IPS DF 6.9 (cell line): ENCODE measurements at regions not wholly inside any gene's neighbourhood (a gene's known extent, or its start where the extent isn't known, plus 50 kb on each side); places are given as distances from the start of the nearest gene placed in this dataset.
"Not testable (repeated sequence)": the region's sequence is repeated elsewhere in the genome, so short reads cannot be mapped to it uniquely, and the experiment has no call there.

Experiments used
- DNase-seq: peaks from one replicate; pipeline ENCODE4 v3.0.0-alpha.2; 2013; ENCODE audit warnings: low read depth, low spot score
- H3K27ac ChIP-seq: one replicate; pipeline ENCODE4 v1.5.1; 2013; ENCODE audit warnings: low read length, control low read depth
- H3K27me3 ChIP-seq: 2 replicates; pipeline ENCODE4 v1.6.1; 2013; ENCODE audit warnings: mild to moderate bottlenecking, low read length; ENCODE audit not compliant: control insufficient read depth, insufficient read depth
- H3K36me3 ChIP-seq: 2 replicates; pipeline ENCODE4 v1.6.1; 2013; ENCODE audit warnings: low read length; ENCODE audit not compliant: control insufficient read depth, insufficient read depth
- H3K4me1 ChIP-seq: 2 replicates; pipeline ENCODE4 v1.6.1; 2013; ENCODE audit warnings: low read length; ENCODE audit not compliant: control insufficient read depth, insufficient read depth
- H3K4me3 ChIP-seq: 2 replicates; pipeline ENCODE4 v1.5.1; 2013; ENCODE audit warnings: mild to moderate bottlenecking, low read length
- H3K9me3 ChIP-seq: 2 replicates; pipeline ENCODE4 v1.6.1; 2013; ENCODE audit warnings: low read length, inconsistent platforms; ENCODE audit not compliant: control insufficient read depth, insufficient read depth
- WGBS: extraction: QIAGEN DNeasy Blood & Tissue Kit; methylation state at CpG from one replicate; pipeline ENCODE4 v1.1.7; 2013; ENCODE audit warnings: mixed read lengths, missing lambda C conversion rate; ENCODE audit not compliant: insufficient read length, insufficient coverage; 5-methylcytosine and 5-hydroxymethylcytosine counted together

DNA sequence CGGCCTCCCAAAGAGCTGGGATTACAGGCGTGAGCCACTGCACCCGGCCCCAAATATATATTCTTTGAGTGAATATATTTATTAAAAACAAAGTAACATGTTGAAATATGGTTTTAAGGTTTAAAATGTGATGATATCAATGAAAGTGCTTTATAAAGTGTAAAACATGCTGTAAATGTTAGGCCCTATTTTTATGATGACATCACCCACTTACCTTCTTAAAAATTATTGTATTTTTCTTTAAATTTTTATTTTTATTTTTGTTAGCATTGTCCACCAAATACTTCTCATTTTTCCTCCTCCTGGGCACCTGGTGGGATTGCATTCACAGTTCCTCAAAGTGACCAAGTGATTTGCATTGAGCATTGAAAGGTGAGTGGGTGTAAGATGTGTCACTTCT, 152.6 kb upstream of the TBX3 start:
- H3K27ac ChIP-seq = no peak overlapping the region
- no peaks in the 10 kb centered on the region for H3K36me3 ChIP-seq
- H3K4me1 ChIP-seq = no peaks in the 10 kb centered on the region
- no peaks in the 10 kb centered on the region for H3K27me3 ChIP-seq
- WGBS = no CpG with 5 or more reads among the region's 3 CpGs
- no peak overlapping the region for H3K4me3 ChIP-seq
- no peaks in the 10 kb centered on the region for H3K9me3 ChIP-seq
- DNase-seq = no peak

DNA sequence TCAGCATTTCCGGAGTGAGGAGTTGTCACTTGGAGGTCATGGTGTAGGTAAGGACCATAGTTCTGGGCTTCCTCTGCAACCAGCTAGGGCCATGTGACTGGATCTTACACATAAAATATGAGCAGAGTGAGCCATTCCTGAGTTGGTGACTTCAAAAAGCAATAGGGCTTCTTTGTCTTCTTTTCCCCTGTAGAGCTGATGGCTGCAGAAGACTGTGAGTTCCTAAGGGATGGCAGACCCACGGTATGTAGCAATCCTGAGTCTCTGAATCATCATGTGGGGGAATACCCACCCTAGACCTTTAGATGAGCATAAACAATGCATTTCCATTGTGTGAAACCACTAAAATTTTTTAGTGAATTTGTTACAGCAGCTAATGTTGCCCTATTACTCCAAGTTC, 151.1 kb upstream of the TBX3 start:
- Histone ChIP-seq H3K27me3 (no peaks in the 10 kb centered on the region), H3K9me3 (no peaks in the 10 kb centered on the region), H3K4me3 (no peak overlapping the region), H3K4me1 (no peaks in the 10 kb centered on the region), H3K36me3 (no peaks in the 10 kb centered on the region), H3K27ac (no peak overlapping the region)
- no peak for DNase-seq
- WGBS = no CpG with 5 or more reads among the region's 2 CpGs

DNA sequence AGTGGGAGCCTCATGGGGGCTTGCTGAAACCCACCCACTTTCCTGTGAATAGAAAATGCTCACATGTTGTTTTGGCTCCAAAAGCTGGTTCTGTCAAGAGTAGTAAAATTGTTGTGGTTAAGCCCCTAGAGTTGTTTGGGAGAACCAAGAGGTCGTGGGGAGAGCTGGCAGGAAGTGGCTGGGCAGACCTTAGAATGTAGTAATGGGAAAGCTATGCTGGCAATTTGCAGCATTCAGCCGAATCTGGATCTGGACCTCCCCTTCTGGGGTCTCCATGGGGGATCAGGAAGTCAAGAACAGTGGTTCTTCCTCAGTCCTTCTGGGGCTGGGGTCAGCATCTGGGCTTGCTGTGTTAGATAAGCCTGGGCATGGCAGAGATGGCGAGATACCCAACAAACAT, 150.6 kb upstream of the TBX3 start:
- H3K4me1 ChIP-seq = no peaks in the 10 kb centered on the region
- no peaks in the 10 kb centered on the region for H3K36me3 ChIP-seq
- WGBS = no CpG with 5 or more reads among the region's 3 CpGs
- H3K4me3 ChIP-seq = no peak overlapping the region
- no peak for DNase-seq
- H3K27me3 ChIP-seq = no peaks in the 10 kb centered on the region
- H3K27ac ChIP-seq = no peak overlapping the region
- H3K9me3 ChIP-seq = no peaks in the 10 kb centered on the region

- Histone ChIP-seq H3K4me1 (no peaks in the 10 kb centered on the region), H3K36me3 (no peaks in the 10 kb centered on the region), H3K9me3 (no peaks in the 10 kb centered on the region), H3K27ac (no peak overlapping the region), H3K27me3 (no peaks in the 10 kb centered on the region), H3K4me3 (no peak overlapping the region)
- whole genome bisulfite sequencing = 100% methylated on average over 2 of the region's 4 CpGs
- DNase-seq = no peak
These were observed 145.9 kb upstream of the TBX3 start for GRCh38 chr12:114829833-114830232.

GRCh38 chr12:114829244-114829643, 145.3 kb upstream of the TBX3 start:
- H3K36me3 ChIP-seq, H3K27me3 ChIP-seq, DNase-seq, H3K4me1 ChIP-seq, H3K9me3 ChIP-seq, H3K27ac ChIP-seq, H3K4me3 ChIP-seq: not testable (repeated sequence)

GRCh38 chr12:114827461-114827860, 143.5 kb upstream of the TBX3 start:
- Histone ChIP-seq H3K4me1 (no peaks in the 10 kb centered on the region), H3K4me3 (no peak overlapping the region), H3K27ac (no peak overlapping the region), H3K27me3 (no peaks in the 10 kb centered on the region), H3K9me3 (no peaks in the 10 kb centered on the region), H3K36me3 (no peaks in the 10 kb centered on the region)
- DNase-seq = no peak
- WGBS = no CpG with 5 or more reads among the region's 7 CpGs

DNA sequence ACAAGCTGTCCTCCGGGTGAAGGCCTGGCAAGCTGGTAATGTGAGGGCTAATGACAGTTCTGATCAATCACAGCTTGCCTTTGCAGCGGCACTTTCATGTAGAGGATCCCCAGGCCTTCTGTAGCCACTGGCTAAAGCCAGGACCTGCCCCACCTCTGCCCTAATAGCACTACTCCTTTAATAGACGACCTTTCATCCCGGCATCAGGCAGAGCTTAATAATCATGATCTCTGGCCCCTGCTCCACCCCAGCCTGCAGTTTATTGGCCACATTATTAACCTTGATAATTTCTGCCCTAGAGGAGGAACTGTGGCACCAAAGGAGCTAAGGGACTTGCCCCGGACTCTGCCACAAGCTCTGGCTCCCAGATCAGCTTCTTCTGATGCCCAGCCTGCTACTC, 142.3 kb upstream of the TBX3 start:
- Histone ChIP-seq H3K4me3 (no peak overlapping the region), H3K36me3 (no peaks in the 10 kb centered on the region), H3K27ac (no peak overlapping the region), H3K4me1 (no peaks in the 10 kb centered on the region), H3K9me3 (no peaks in the 10 kb centered on the region), H3K27me3 (no peaks in the 10 kb centered on the region)
- WGBS = no CpG with 5 or more reads among the region's 5 CpGs
- DNase-seq = no peak

- Histone ChIP-seq H3K27ac (no peak overlapping the region), H3K36me3 (no peaks in the 10 kb centered on the region), H3K4me3 (no peak overlapping the region), H3K4me1 (no peaks in the 10 kb centered on the region), H3K27me3 (no peaks in the 10 kb centered on the region), H3K9me3 (no peaks in the 10 kb centered on the region)
- no peak for DNase-seq
- WGBS = no CpG with 5 or more reads among the region's 8 CpGs
These were observed 139.7 kb upstream of the TBX3 start for GRCh38 chr12:114823724-114824123.

GRCh38 chr12:114821570-114821969, 137.6 kb upstream of the TBX3 start:
- WGBS = no CpG with 5 or more reads among the region's 3 CpGs

GRCh38 chr12:114820796-114821195, 136.8 kb upstream of the TBX3 start:
- H3K27me3 ChIP-seq = no peaks in the 10 kb centered on the region
- no peak for DNase-seq
- no peak overlapping the region for H3K27ac ChIP-seq

More at GRCh38 chr12:114821570-114821969, 137.6 kb upstream of the TBX3 start:
- no peak overlapping the region for H3K4me3 ChIP-seq
- H3K4me1 ChIP-seq = no peaks in the 10 kb centered on the region
- H3K27me3 ChIP-seq = no peaks in the 10 kb centered on the region
- DNase-seq = no peak
- H3K9me3 ChIP-seq = no peaks in the 10 kb centered on the region
- H3K27ac ChIP-seq = no peak overlapping the region
- no peaks in the 10 kb centered on the region for H3K36me3 ChIP-seq

GRCh38 chr12:114817571-114818425, 133.8 kb upstream of the TBX3 start:
- DNase-seq = no peak
- no peak overlapping the region for H3K27ac ChIP-seq
- no peaks in the 10 kb centered on the region for H3K36me3 ChIP-seq
- no CpG with 5 or more reads among the region's 28 CpGs for WGBS
- H3K4me3 ChIP-seq = no peak overlapping the region
- peaks cover 3% of the 10 kb centered on the region; the same call in 1 of the 2 replicates for H3K4me1 ChIP-seq
- H3K27me3 ChIP-seq = no peaks in the 10 kb centered on the region
- no peaks in the 10 kb centered on the region for H3K9me3 ChIP-seq

More at GRCh38 chr12:114820796-114821195, 136.8 kb upstream of the TBX3 start:
- H3K36me3 ChIP-seq = no peaks in the 10 kb centered on the region
- H3K9me3 ChIP-seq = no peaks in the 10 kb centered on the region
- WGBS = no CpG with 5 or more reads among the region's 5 CpGs
- H3K4me3 ChIP-seq = no peak overlapping the region
- no peaks in the 10 kb centered on the region for H3K4me1 ChIP-seq
